Prostate gland (tissue), 2 donors: ENCODE measurements at regions not wholly inside any gene's neighbourhood (a gene's known extent, or its start where the extent isn't known, plus 50 kb on each side); places are given as distances from the start of the nearest gene placed in this dataset.

ENCODE experiments used
- CTCF ChIP-seq, 4 experiments: fragments of 200-600 bp in 2 of 4; fragments of 450-650 bp in 2 of 4; sonication (generic) in 2 of 4; IDR thresholded peaks; 1 replicate in 3 of 4; 2 replicates in 1 of 4; pipeline ENCODE4 v1.5.1; 2016 to 2019; ENCODE audit warnings: antibody characterized with exemption in 4 of 4, mild to moderate bottlenecking in 2 of 4, moderate library complexity in 2 of 4
- POLR2A ChIP-seq: fragments of 450-650 bp; IDR thresholded peaks from one replicate; pipeline ENCODE4 v1.6.1; 2016; ENCODE audit warnings: antibody characterized with exemption, mild to moderate bottlenecking
- POLR2AphosphoS5 ChIP-seq: sonication (generic); formaldehyde crosslinking; IDR thresholded peaks from one replicate; pipeline ENCODE4 v1.6.1; 2017; ENCODE audit warnings: antibody characterized with exemption

- TF ChIP-seq POLR2AphosphoS5 (no peak), CTCF (IDR thresholded peaks at IDR 0.05) (no peak), POLR2A (no peak)
Observed at GRCh38 chr6:102571236-102571908, 1177.9 kb downstream of the GRIK2 start.
